ENCODE measurements at regions not wholly inside any gene's neighbourhood (a gene's known extent, or its start where the extent isn't known, plus 50 kb on each side); places are given as distances from the start of the nearest gene placed in this dataset.

GRCh38 chr4:81546777-81547176, 75.1 kb upstream of the RASGEF1B start:
- TF ChIP-seq CTCF (optimal IDR thresholded peaks at IDR 0.05 in 1 of 3, IDR thresholded peaks at IDR 0.05 in 1 of 3, conservative IDR thresholded peaks at IDR 0.05 in 1 of 3; ENCODE audit: extremely low read depth in 1 of 3, insufficient read depth in 2 of 3, low read length in 3 of 3) (no peak), EZH2 (IDR thresholded peaks at IDR 0.05; ENCODE audit: low read length) (no peak)

Data from keratinocyte (primary cell).